Coronary artery (tissue), 2 donors: ENCODE measurements at regions not wholly inside any gene's neighbourhood (a gene's known extent, or its start where the extent isn't known, plus 50 kb on each side); places are given as distances from the start of the nearest gene placed in this dataset.

Experiments used
- DNase-seq: peaks from one replicate; pipeline ENCODE4 v3.0.0-alpha.2; 2017; ENCODE audit warnings: low spot score
- H3K27ac ChIP-seq, 2 donors: fragments of 200-600 bp; sonication (generic); one replicate each; pipeline ENCODE4 v1.5.1; 2016 to 2019
- H3K4me3 ChIP-seq: fragments of 200-600 bp; sonication (generic); 2 replicates; pipeline ENCODE4 v1.5.1; 2016; ENCODE audit warnings: mild to moderate bottlenecking, moderate library complexity
- TF ChIP-seq, protein P1 (sequence below): fragments of 200-600 bp; sonication (generic); IDR thresholded peaks from one replicate; pipeline ENCODE4 v1.5.1; 2019; ENCODE audit warnings: antibody characterized with exemption

DNA sequence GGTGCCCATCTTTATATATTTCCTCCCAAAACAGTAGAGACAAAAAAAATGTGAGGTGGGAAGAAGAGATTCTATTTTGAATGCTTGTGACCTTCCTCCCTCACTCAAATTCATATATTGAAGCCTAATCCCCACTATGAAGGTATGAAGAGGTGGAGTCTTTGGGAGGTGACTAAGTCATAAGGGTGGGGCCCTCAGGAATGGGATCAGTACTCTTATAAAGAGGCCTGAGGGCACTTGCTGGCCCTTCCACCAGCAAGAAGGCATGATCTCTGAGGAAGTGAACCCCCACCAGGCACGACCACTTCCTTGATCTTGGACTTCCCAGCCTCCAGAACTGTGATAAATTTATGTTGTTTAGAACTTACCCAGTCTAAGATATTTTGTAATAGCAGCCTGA, 517.2 kb upstream of the CNTNAP2 start:
- no peak for DNase-seq
- H3K4me3 ChIP-seq, result no peak overlapping the region
- TF ChIP-seq, protein P1, sequence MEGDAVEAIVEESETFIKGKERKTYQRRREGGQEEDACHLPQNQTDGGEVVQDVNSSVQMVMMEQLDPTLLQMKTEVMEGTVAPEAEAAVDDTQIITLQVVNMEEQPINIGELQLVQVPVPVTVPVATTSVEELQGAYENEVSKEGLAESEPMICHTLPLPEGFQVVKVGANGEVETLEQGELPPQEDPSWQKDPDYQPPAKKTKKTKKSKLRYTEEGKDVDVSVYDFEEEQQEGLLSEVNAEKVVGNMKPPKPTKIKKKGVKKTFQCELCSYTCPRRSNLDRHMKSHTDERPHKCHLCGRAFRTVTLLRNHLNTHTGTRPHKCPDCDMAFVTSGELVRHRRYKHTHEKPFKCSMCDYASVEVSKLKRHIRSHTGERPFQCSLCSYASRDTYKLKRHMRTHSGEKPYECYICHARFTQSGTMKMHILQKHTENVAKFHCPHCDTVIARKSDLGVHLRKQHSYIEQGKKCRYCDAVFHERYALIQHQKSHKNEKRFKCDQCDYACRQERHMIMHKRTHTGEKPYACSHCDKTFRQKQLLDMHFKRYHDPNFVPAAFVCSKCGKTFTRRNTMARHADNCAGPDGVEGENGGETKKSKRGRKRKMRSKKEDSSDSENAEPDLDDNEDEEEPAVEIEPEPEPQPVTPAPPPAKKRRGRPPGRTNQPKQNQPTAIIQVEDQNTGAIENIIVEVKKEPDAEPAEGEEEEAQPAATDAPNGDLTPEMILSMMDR, result no peak
- H3K27ac ChIP-seq, result no peak overlapping the region

DNA sequence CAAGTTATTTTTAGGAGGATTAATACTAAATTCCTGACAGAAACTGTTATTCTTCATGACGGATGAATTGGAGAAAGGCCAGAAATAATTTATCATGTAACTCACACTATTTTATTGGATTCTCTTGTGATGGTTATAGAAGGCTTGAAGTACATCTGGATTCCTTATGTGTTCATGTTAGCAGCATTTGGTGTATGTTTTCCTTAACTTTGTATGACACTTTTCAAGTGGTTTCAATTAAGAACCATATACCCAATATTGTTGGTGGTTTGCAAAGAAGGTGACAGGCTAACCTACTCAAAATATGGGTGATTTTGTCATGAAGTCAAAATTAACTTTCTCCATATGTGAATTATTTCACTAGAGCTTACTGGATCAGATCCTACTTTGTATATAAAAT, 532.2 kb upstream of the CNTNAP2 start:
- H3K4me3 ChIP-seq, result no peak overlapping the region
- TF ChIP-seq, protein P1, result no peak
- no peak overlapping the region for H3K27ac ChIP-seq
- no peak for DNase-seq

DNA sequence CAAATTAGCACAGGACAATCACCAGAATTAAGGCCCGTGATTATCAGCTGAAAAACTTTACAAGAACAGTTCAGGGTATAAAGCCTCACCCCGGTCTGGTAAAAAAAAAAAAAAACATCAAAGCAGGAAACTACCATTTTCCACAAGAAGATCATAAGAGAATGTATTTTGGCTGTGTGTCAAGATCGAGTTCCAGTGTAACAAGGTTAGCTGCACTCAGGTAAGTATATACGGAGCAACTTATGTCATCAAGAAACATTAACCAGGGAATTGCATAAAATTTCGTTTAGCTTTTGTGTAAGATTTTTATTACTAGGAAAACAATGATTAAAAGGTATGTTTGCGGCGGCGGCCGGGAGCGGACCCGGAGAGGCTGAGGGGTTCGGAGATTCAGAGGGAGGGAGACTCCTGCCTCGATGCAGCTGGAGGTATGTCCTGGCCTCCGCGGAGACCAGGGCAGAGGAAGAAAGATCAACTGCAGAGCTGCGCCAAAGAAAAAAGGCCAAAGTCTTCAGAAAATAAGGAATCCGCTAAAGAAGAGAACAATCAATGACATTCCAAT, 533.8 kb upstream of the CNTNAP2 start:
- DNase-seq, result no peak
- Histone ChIP-seq H3K4me3 (no peak overlapping the region), H3K27ac (no peak overlapping the region)
- TF ChIP-seq, protein P1, result no peak

DNA sequence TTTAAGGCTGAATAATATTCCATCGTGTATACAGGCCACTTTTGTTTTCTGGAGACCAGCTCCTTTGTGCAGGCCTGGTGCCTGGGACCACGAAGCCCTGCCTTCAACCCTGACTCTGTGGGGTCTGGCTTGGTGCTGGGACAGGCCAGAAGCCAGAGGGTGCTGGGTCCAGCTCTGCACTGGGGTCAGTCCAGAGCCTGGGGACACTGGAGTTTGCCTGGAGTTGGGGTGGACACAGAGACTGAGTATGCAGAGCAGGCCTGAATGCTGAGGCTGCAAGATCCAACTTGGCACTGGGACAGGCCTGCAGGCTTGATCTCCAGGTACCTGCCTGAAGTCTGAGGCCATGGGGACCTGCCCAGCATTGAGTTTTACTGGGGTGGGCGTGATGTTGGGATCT, 558.8 kb upstream of the CNTNAP2 start:
- TF ChIP-seq, protein P1, result no peak
- no peak for DNase-seq

DNA sequence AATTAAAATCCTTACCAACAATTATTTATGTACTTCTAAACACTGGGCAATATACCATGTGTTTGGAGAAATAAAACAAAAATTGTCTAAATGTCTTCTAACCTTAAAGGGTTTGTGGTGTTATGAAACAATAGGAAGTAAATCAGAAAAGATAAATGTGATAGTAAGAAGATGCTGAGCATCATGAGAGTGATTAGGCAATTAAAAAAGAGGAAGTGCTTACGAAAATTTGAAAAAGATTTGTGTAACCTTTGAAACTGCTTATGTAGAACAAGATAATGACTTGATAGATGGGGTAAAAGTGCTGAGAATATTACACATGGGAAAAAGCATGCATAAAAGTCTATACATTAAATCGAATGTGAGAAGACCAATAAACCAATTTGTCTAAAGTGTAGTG, 573.4 kb upstream of the CNTNAP2 start:
- no peak for DNase-seq
- TF ChIP-seq, protein P1, result no peak
- Histone ChIP-seq H3K4me3 (no peak overlapping the region), H3K27ac (no peak overlapping the region)

More for the DNA sequence above, 558.8 kb upstream of the CNTNAP2 start:
- H3K27ac ChIP-seq, result no peak overlapping the region
- no peak overlapping the region for H3K4me3 ChIP-seq

DNA sequence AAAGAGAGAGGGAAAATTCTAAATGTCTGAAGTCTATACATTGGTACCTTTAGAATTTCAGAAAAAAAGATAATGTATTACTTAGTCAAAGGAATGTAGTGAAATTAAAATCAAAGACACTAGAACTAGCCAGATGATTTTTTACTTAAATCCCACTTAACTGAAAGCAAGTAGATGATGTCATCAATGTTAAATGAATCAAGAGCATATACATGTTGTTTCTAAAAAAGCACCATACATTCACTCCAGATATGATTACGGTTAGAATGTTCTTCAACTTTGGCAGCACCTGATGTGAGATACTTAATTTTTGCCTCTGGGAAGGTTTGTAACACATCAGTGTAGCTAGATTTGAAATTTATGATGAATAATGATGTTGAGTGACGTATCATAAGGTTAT, 576.7 kb upstream of the CNTNAP2 start:
- no peak for DNase-seq
- Histone ChIP-seq H3K27ac (no peak overlapping the region), H3K4me3 (no peak overlapping the region)
- TF ChIP-seq, protein P1, result no peak

DNA sequence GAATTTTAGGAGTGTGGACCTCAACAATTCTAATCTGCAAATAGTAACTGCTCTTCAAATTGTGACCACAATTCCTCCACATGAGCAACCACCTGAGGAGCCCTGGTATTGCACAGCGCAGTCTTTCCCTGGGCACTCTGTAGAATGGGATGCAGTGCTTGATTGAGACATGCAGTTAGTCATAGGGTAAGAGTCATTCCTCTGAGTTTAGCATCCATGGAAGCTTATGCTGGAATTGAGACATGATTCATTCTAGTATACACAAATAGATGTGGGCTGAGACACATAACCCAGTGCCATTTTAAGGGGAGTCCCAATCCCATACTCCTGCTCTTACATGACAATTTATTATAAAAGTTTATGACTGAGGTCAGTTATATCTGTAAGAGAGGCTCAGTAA, 582.3 kb upstream of the CNTNAP2 start:
- Histone ChIP-seq H3K4me3 (no peak overlapping the region), H3K27ac (no peak overlapping the region)
- no peak for DNase-seq
- TF ChIP-seq, protein P1, result no peak
